ENCODE measurements at regions not wholly inside any gene's neighbourhood (a gene's known extent, or its start where the extent isn't known, plus 50 kb on each side); places are given as distances from the start of the nearest gene placed in this dataset.

- H3K4me2 ChIP-seq: no peak overlapping the region
- no peaks in the 10 kb centered on the region for H3K4me1 ChIP-seq
- peaks cover 16% of the 10 kb centered on the region for H3K9me3 ChIP-seq
- no peak overlapping the region for H3K4me3 ChIP-seq
- no peak overlapping the region for H3K27ac ChIP-seq
- no peaks in the 10 kb centered on the region for H4K20me1 ChIP-seq
- no peak for TF ChIP-seq Cebpa-rat (IDR thresholded peaks at IDR 0.05)
- no peaks in the 10 kb centered on the region for H3K27me3 ChIP-seq
- H3K9ac ChIP-seq: no peak overlapping the region
- H3K36me3 ChIP-seq: 0 out of 2 replicates have a peak, but pooled peaks cover 3% of the 10 kb centered on the region
Observed at GRCh38 chr2:220134756-220135534, 507.5 kb downstream of the SLC4A3 start.

GRCh38 chr2:220143336-220143735 is 515.9 kb downstream of the SLC4A3 start:
- Histone ChIP-seq H3K36me3 (no peaks in the 10 kb centered on the region), H3K27me3 (no peaks in the 10 kb centered on the region), H3K4me1 (no peaks in the 10 kb centered on the region), H3K9me3 (no peaks in the 10 kb centered on the region), H3K27ac (no peak overlapping the region), H4K20me1 (no peaks in the 10 kb centered on the region), H3K9ac (no peak overlapping the region), H3K4me2 (no peak overlapping the region), H3K4me3 (no peak overlapping the region)
- no peak for TF ChIP-seq Cebpa-rat (IDR thresholded peaks at IDR 0.05)

GRCh38 chr2:220144411-220144810 is 517.0 kb downstream of the SLC4A3 start:
- Histone ChIP-seq H3K27me3 (no peaks in the 10 kb centered on the region), H3K27ac (no peak overlapping the region), H3K9ac (no peak overlapping the region), H3K4me2 (no peak overlapping the region), H3K9me3 (no peaks in the 10 kb centered on the region), H3K4me3 (no peak overlapping the region), H3K4me1 (no peaks in the 10 kb centered on the region), H3K36me3 (no peaks in the 10 kb centered on the region), H4K20me1 (no peaks in the 10 kb centered on the region)
- no peak for TF ChIP-seq Cebpa-rat (IDR thresholded peaks at IDR 0.05)

- Histone ChIP-seq H3K4me1 (no peaks in the 10 kb centered on the region), H3K9ac (no peak overlapping the region), H3K27me3 (no peaks in the 10 kb centered on the region), H3K4me2 (no peak overlapping the region), H3K4me3 (no peak overlapping the region), H3K27ac (no peak overlapping the region), H4K20me1 (no peaks in the 10 kb centered on the region), H3K36me3 (no peaks in the 10 kb centered on the region), H3K9me3 (no peaks in the 10 kb centered on the region)
- TF ChIP-seq Cebpa-rat (IDR thresholded peaks at IDR 0.05): no peak
Observed at GRCh38 chr2:220147161-220148038, 520.0 kb downstream of the SLC4A3 start.

- Histone ChIP-seq H3K4me1 (no peaks in the 10 kb centered on the region), H3K9ac (no peak overlapping the region), H3K4me3 (no peak overlapping the region), H3K9me3 (no peaks in the 10 kb centered on the region), H3K27me3 (no peaks in the 10 kb centered on the region), H4K20me1 (no peaks in the 10 kb centered on the region), H3K36me3 (no peaks in the 10 kb centered on the region), H3K27ac (no peak overlapping the region), H3K4me2 (no peak overlapping the region)
- no peak for TF ChIP-seq Cebpa-rat (IDR thresholded peaks at IDR 0.05)
Observed at GRCh38 chr2:220148471-220149248, 521.2 kb downstream of the SLC4A3 start.

- Histone ChIP-seq H3K9me3 (no peaks in the 10 kb centered on the region), H3K27ac (no peak overlapping the region), H4K20me1 (no peaks in the 10 kb centered on the region), H3K9ac (no peak overlapping the region), H3K4me1 (no peaks in the 10 kb centered on the region), H3K27me3 (no peaks in the 10 kb centered on the region), H3K36me3 (no peaks in the 10 kb centered on the region), H3K4me2 (no peak overlapping the region), H3K4me3 (no peak overlapping the region)
- no peak for TF ChIP-seq Cebpa-rat (IDR thresholded peaks at IDR 0.05)
Observed at GRCh38 chr2:220151341-220151740, 523.9 kb downstream of the SLC4A3 start.

GRCh38 chr2:220152281-220152935 is 525.0 kb downstream of the SLC4A3 start:
- H4K20me1 ChIP-seq: no peaks in the 10 kb centered on the region
- H3K9ac ChIP-seq: no peak overlapping the region
- H3K4me1 ChIP-seq: no peaks in the 10 kb centered on the region
- H3K4me2 ChIP-seq: no peak overlapping the region
- H3K27ac ChIP-seq: no peak overlapping the region
- no peaks in the 10 kb centered on the region for H3K9me3 ChIP-seq
- H3K36me3 ChIP-seq: no peaks in the 10 kb centered on the region
- H3K27me3 ChIP-seq: no peaks in the 10 kb centered on the region
- TF ChIP-seq Cebpa-rat (IDR thresholded peaks at IDR 0.05): no peak
- no peak overlapping the region for H3K4me3 ChIP-seq

GRCh38 chr2:220153118-220153517 is 525.7 kb downstream of the SLC4A3 start:
- no peak overlapping the region for H3K9ac ChIP-seq
- no peak overlapping the region for H3K27ac ChIP-seq
- H3K9me3 ChIP-seq: no peaks in the 10 kb centered on the region
- H4K20me1 ChIP-seq: no peaks in the 10 kb centered on the region
- no peak overlapping the region for H3K4me2 ChIP-seq
- no peak for TF ChIP-seq Cebpa-rat (IDR thresholded peaks at IDR 0.05)
- H3K27me3 ChIP-seq: no peaks in the 10 kb centered on the region
- H3K4me3 ChIP-seq: no peak overlapping the region
- no peaks in the 10 kb centered on the region for H3K36me3 ChIP-seq
- no peaks in the 10 kb centered on the region for H3K4me1 ChIP-seq

- no peak overlapping the region for H3K27ac ChIP-seq
- H3K4me3 ChIP-seq: no peak overlapping the region
- H4K20me1 ChIP-seq: no peaks in the 10 kb centered on the region
- H3K4me2 ChIP-seq: no peak overlapping the region
- no peak for TF ChIP-seq Cebpa-rat (IDR thresholded peaks at IDR 0.05)
- H3K27me3 ChIP-seq: no peaks in the 10 kb centered on the region
- no peaks in the 10 kb centered on the region for H3K9me3 ChIP-seq
- H3K36me3 ChIP-seq: no peaks in the 10 kb centered on the region
- no peaks in the 10 kb centered on the region for H3K4me1 ChIP-seq
- H3K9ac ChIP-seq: no peak overlapping the region
Observed at GRCh38 chr2:220154304-220154703, 526.9 kb downstream of the SLC4A3 start.
